Mesothelial cell of epicardium (in vitro differentiated cells): ENCODE measurements at regions not wholly inside any gene's neighbourhood (a gene's known extent, or its start where the extent isn't known, plus 50 kb on each side); places are given as distances from the start of the nearest gene placed in this dataset.
A peak's percentile ranks its signal among the peaks of the same experiment; 100 is the strongest.
"Not testable (repeated sequence)": the region's sequence is repeated elsewhere in the genome, so short reads cannot be mapped to it uniquely, and the experiment has no call there.

Experiments
- DNase-seq, 2 experiments: peaks; one replicate each; pipeline ENCODE4 v3.0.0; 2021; ENCODE audit warnings: low spot score in 2 of 2; ENCODE audit not compliant: unreplicated experiment in 2 of 2
- H3K27ac Mint-ChIP-seq: 2 replicates; pipeline ENCODE4 v1.8.0; 2021; ENCODE audit warnings: mixed read lengths
- H3K27me3 Mint-ChIP-seq: 2 replicates; pipeline ENCODE4 v1.8.0; 2021; ENCODE audit warnings: low read depth, mixed read lengths
- H3K36me3 Mint-ChIP-seq: 2 replicates; pipeline ENCODE4 v1.8.0; 2021; ENCODE audit warnings: mixed read lengths
- H3K4me1 Mint-ChIP-seq: 2 replicates; pipeline ENCODE4 v1.8.0; 2021; ENCODE audit warnings: mixed read lengths
- H3K4me3 Mint-ChIP-seq: 2 replicates; pipeline ENCODE4 v1.8.0; 2021; ENCODE audit warnings: mild to moderate bottlenecking, moderate library complexity, mixed read lengths
- H3K9me3 Mint-ChIP-seq: 2 replicates; pipeline ENCODE4 v1.8.0; 2021; ENCODE audit warnings: mixed read lengths
- CTCF ChIP-seq: fragments of 200-600 bp; sonication (generic); IDR thresholded peaks from one replicate; pipeline ENCODE4 v1.5.0; 2021; ENCODE audit warnings: antibody characterized with exemption; ENCODE audit not compliant: unreplicated experiment

- H3K36me3 Mint-ChIP-seq: no peaks in the 10 kb centered on the region
- DNase-seq: no peak
- no peak overlapping the region for H3K4me3 Mint-ChIP-seq
- H3K9me3 Mint-ChIP-seq: no peaks in the 10 kb centered on the region
- no peak overlapping the region for H3K27ac Mint-ChIP-seq
- peaks cover 2% of the 10 kb centered on the region for H3K27me3 Mint-ChIP-seq
- peaks cover 5% of the 10 kb centered on the region for H3K4me1 Mint-ChIP-seq
- TF ChIP-seq CTCF: no peak
These were observed 417.2 kb downstream of the SATB2 start for GRCh38 chr2:199040522-199040921.

- H3K27me3 Mint-ChIP-seq, H3K36me3 Mint-ChIP-seq, H3K4me3 Mint-ChIP-seq, H3K4me1 Mint-ChIP-seq, H3K27ac Mint-ChIP-seq, DNase-seq: not testable (repeated sequence)
- H3K9me3 Mint-ChIP-seq: peaks cover 15% of the 10 kb centered on the region
These were observed 424.0 kb downstream of the SATB2 start for GRCh38 chr2:199033761-199034160.

- Mint-ChIP-seq H3K4me1 (no peaks in the 10 kb centered on the region), H3K9me3 (peaks cover 6% of the 10 kb centered on the region), H3K36me3 (no peaks in the 10 kb centered on the region), H3K27me3 (peaks cover 14% of the 10 kb centered on the region), H3K27ac (no peak overlapping the region), H3K4me3 (no peak overlapping the region)
- DNase-seq: no peak
- no peak for TF ChIP-seq CTCF
These were observed 432.6 kb downstream of the SATB2 start for GRCh38 chr2:199025146-199025545.

- Mint-ChIP-seq H3K4me3 (no peak overlapping the region), H3K27me3 (peaks cover 14% of the 10 kb centered on the region), H3K4me1 (no peaks in the 10 kb centered on the region), H3K36me3 (no peaks in the 10 kb centered on the region), H3K27ac (no peak overlapping the region), H3K9me3 (no peaks in the 10 kb centered on the region)
- no peak for DNase-seq
- TF ChIP-seq CTCF: no peak
These were observed 433.5 kb downstream of the SATB2 start for GRCh38 chr2:199024224-199024623.

- Mint-ChIP-seq H3K4me3 (no peak overlapping the region), H3K36me3 (no peaks in the 10 kb centered on the region), H3K27me3 (peaks cover 16% of the 10 kb centered on the region), H3K4me1 (no peaks in the 10 kb centered on the region), H3K9me3 (no peaks in the 10 kb centered on the region), H3K27ac (no peak overlapping the region)
- no peak for DNase-seq
- TF ChIP-seq CTCF: peak; percentile 22
These were observed 437.7 kb downstream of the SATB2 start for GRCh38 chr2:199019898-199020507.

GRCh38 chr2:199018826-199019225 is 438.9 kb downstream of the SATB2 start:
- DNase-seq: no peak
- Mint-ChIP-seq H3K36me3 (no peaks in the 10 kb centered on the region), H3K4me3 (no peak overlapping the region), H3K27ac (no peak overlapping the region), H3K27me3 (peaks cover 16% of the 10 kb centered on the region), H3K9me3 (no peaks in the 10 kb centered on the region), H3K4me1 (no peaks in the 10 kb centered on the region)
- TF ChIP-seq CTCF: no peak
